NCI-H187 treated with DMSO at 0.1 percent for 48 hours (cell line): ENCODE measurements at regions not wholly inside any gene's neighbourhood (a gene's known extent, or its start where the extent isn't known, plus 50 kb on each side); places are given as distances from the start of the nearest gene placed in this dataset.

ENCODE experiments used
- DNase-seq: peaks from one replicate; lab custom pipeline; 2025; lab: John Stamatoyannopoulos, UW

GRCh38 chr5:126365446-126366198 lies 57.6 kb upstream of the GRAMD2B start:
- no peak for DNase-seq

DNA sequence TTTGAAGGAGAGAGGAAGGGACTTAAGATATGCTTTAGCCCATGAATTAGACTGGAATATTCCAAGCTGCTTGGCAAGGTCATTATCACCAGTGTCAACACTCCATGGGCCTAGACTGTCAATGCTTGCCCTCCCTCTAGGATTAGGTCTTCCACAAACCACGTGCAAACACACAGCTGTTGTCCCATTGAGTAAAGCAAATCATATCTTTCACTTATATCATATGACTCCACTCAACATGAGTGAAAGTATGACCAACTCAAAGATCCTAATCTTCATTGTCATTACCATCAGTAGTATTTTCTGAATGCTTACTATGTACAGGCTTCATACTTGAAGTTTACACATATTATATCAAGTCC lies 57.0 kb upstream of the GRAMD2B start:
- no peak for DNase-seq

GRCh38 chr5:126368239-126368812 lies 54.9 kb upstream of the GRAMD2B start:
- no peak for DNase-seq

GRCh38 chr5:126369083-126369482 lies 54.1 kb upstream of the GRAMD2B start:
- DNase-seq: no peak

DNA sequence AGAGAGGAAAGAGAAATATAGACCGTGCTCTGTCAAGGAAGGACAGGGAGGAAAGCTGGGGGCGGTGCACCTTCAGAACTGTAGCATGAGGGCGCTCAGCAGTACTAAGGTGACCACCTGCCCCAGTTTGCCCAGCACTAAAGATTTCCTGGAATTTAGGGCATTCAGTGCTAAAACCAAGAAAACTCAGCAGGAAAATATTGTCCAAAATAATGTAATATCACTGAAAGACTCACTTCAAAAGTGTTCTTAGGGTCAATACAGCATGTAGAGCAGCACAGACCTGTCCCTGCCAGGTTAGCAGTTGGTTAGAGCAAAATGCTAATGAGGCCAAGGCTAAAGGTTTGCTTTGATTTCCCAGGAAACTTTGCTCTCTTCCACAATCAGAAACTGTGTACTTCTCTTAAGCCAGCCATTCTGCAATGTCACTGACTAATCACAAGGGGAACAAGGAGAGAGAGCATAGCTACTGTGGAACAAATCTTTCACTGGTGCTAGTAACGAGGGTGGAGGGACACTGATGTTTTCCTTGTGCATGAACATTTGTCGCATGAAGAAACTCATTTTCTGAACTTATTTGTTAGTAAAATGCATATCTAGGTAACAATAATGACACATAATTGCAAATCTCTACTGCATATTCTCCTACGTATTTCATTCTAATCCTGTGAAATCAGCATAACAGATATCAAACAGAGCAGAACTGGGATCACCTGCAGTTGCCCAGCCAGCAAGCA lies 53.0 kb upstream of the GRAMD2B start:
- no peak for DNase-seq

- DNase-seq: no peak
Observed at GRCh38 chr5:126370796-126371718, 52.2 kb upstream of the GRAMD2B start.

DNA sequence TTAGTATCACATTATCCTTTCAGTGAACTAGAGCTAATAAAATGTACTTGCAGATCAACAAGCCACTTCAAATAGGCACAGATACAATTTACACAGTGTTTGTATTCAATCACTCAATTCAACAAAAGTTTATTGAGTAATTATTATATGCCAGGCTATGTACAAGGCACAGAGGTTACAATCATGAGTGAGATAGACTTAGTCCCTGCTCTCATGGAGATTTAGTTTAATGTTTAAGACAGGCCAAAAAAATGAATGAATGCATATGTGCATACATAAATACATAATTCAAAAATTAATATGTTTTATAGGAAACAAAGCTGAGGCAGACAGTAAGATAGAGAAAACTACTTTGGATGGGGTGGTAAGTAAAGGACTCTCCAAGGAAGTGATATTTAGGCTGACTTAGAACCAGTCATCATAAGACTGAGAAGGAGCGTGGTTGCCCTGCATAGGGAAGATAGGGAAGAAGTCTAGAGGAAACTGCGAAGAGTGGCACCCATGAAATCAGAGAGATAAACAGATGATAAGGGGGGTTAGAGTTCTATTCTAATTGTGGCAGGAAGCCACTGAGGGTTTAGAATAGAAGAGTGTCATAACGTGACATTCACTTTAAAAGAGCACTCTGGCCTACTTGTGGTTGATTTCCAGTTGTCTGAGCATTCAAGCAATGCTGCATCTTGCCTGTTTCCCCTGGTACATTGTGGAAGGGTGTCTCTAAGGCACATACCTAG lies 49.7 kb upstream of the GRAMD2B start:
- no peak for DNase-seq
